GM12878 (cell line): ENCODE measurements at regions not wholly inside any gene's neighbourhood (a gene's known extent, or its start where the extent isn't known, plus 50 kb on each side); places are given as distances from the start of the nearest gene placed in this dataset.
A peak's percentile ranks its signal among the peaks of the same experiment; 100 is the strongest.

Experiments used
- ASH2L ChIP-seq: fragments of 300-600, 200-600 bp; sonication (generic); IDR thresholded peaks from 2 replicates; pipeline ENCODE4 v1.6.1; 2017; ENCODE audit warnings: low read depth, mild to moderate bottlenecking, borderline replicate concordance
- ATF2 ChIP-seq: IDR thresholded peaks from 2 replicates; pipeline ENCODE4 v1.6.1; 2012; ENCODE audit warnings: low read length, inconsistent platforms
- BACH1 ChIP-seq: fragments of 450-650 bp; IDR thresholded peaks from 2 replicates; pipeline ENCODE4 v1.6.1; 2017; ENCODE audit warnings: mild to moderate bottlenecking, borderline replicate concordance
- BCL11A ChIP-seq: IDR thresholded peaks from 2 replicates; pipeline ENCODE4 v1.6.1; 2011; ENCODE audit warnings: low read depth, low read length
- CREB1 ChIP-seq: IDR thresholded peaks from 2 replicates; pipeline ENCODE4 v1.6.1; 2012; ENCODE audit warnings: low read depth, mild to moderate bottlenecking, inconsistent platforms
- CUX1 ChIP-seq: IDR thresholded peaks from 2 replicates; pipeline ENCODE4 v1.6.1; 2012; ENCODE audit warnings: improper control_type of control experiment, low read depth, low read length; ENCODE audit not compliant: insufficient replicate concordance
- E2F8 ChIP-seq: fragments of 450-650 bp; IDR thresholded peaks from 2 replicates; pipeline ENCODE4 v1.6.1; 2018; ENCODE audit warnings: mild to moderate bottlenecking, low read depth, moderate library complexity; ENCODE audit not compliant: partially characterized antibody
- ELK1 ChIP-seq: IDR thresholded peaks from 2 replicates; pipeline ENCODE4 v1.6.1; 2012; ENCODE audit warnings: low read depth, low read length, improper control_type of control experiment
- EP300 ChIP-seq, 2 experiments: fragments of 150-350 bp in 1 of 2; IDR thresholded peaks; 2 replicates each; pipeline ENCODE4 v1.6.1; 2011 to 2012; ENCODE audit warnings: low read depth in 2 of 2, low read length in 2 of 2, borderline replicate concordance in 1 of 2, improper control_type of control experiment in 1 of 2, inconsistent platforms in 1 of 2; ENCODE audit not compliant: control insufficient read depth in 1 of 2
- GATAD2B ChIP-seq: fragments of 450-650 bp; conservative IDR thresholded peaks from 2 replicates; pipeline ENCODE4 v1.6.1; 2017; ENCODE audit warnings: low read depth, mild to moderate bottlenecking, moderate library complexity
- IRF4 ChIP-seq: IDR thresholded peaks from 2 replicates; pipeline ENCODE4 v1.6.1; 2011; ENCODE audit warnings: low read depth, low read length
- LARP7 ChIP-seq: fragments of 450-650 bp; IDR thresholded peaks from 2 replicates; pipeline ENCODE4 v1.6.1; 2017; ENCODE audit warnings: mild to moderate bottlenecking
- NBN ChIP-seq: fragments of 450-650 bp; IDR thresholded peaks from 2 replicates; pipeline ENCODE4 v1.6.1; 2016
- NFYB ChIP-seq: IDR thresholded peaks from 2 replicates; pipeline ENCODE4 v1.6.1; 2011; ENCODE audit warnings: low read depth, mild to moderate bottlenecking, low read length, improper control_type of control experiment, moderate library complexity; ENCODE audit not compliant: insufficient read depth
- POU2F2 ChIP-seq: IDR thresholded peaks from 3 replicates; pipeline ENCODE4 v1.6.1; 2011; ENCODE audit warnings: low read depth, mild to moderate bottlenecking, low read length, borderline replicate concordance
- RCOR1 ChIP-seq: conservative IDR thresholded peaks from 2 replicates; pipeline ENCODE4 v1.6.1; 2012; ENCODE audit warnings: low read depth, low read length, improper control_type of control experiment
- RFX5 ChIP-seq: IDR thresholded peaks from 2 replicates; pipeline ENCODE4 v1.6.1; 2011; ENCODE audit warnings: low read depth, low read length, improper control_type of control experiment
- SUZ12 ChIP-seq: fragments of 200-600 bp; sonication (generic); IDR thresholded peaks from one replicate; pipeline ENCODE4 v1.6.1; 2018; ENCODE audit warnings: antibody characterized with exemption, mild to moderate bottlenecking; ENCODE audit not compliant: unreplicated experiment
- TBL1XR1 ChIP-seq: IDR thresholded peaks from 2 replicates; pipeline ENCODE4 v1.6.1; 2012; ENCODE audit warnings: low read depth, low read length, improper control_type of control experiment
- TCF3 ChIP-seq: IDR thresholded peaks from 2 replicates; pipeline ENCODE4 v1.6.1; 2012; ENCODE audit warnings: low read depth, mild to moderate bottlenecking, low read length, borderline replicate concordance; ENCODE audit not compliant: insufficient read depth
- TCF7 ChIP-seq: IDR thresholded peaks from 2 replicates; pipeline ENCODE4 v1.6.1; 2014; ENCODE audit warnings: antibody characterized with exemption, borderline replicate concordance
- ZNF384 ChIP-seq: IDR thresholded peaks from 2 replicates; pipeline ENCODE4 v1.6.1; 2012; ENCODE audit warnings: low read depth, mild to moderate bottlenecking, low read length, improper control_type of control experiment, borderline replicate concordance

- TF ChIP-seq BCL11A (peak; percentile 90), RFX5 (no peak), POU2F2 (peak; percentile 98), ZNF384 (no peak; the same call in 1 of the 2 replicates), NFYB (peak; percentile 33; the same call in 1 of the 2 replicates), TCF7 (no peak), GATAD2B (peak; percentile 56; the same call in 1 of the 2 replicates), IRF4 (peak; percentile 84; the same call in 1 of the 2 replicates), SUZ12 (no peak), NBN (peak; percentile 92), BACH1 (peak; percentile 100), ATF2 (peak; percentile 89), ASH2L (no peak), LARP7 (no peak), E2F8 (peak; percentile 56), ELK1 (no peak), CUX1 (no peak), CREB1 (peak; percentile 98), EP300 (IDR thresholded peaks at IDR 0.05; ENCODE audit: borderline replicate concordance in 1 of 2, control insufficient read depth in 1 of 2, low read depth in 2 of 2, low read length in 2 of 2) (peak; percentile 99 to 100), TBL1XR1 (peak; percentile 99), RCOR1 (no peak; the same call in 1 of the 2 replicates), TCF3 (peak; percentile 70; the same call in 1 of the 2 replicates)
Measured at GRCh38 chr2:111219285-111219684, 98.6 kb downstream of the BCL2L11 start (continued).
